ENCODE measurements at regions not wholly inside any gene's neighbourhood (a gene's known extent, or its start where the extent isn't known, plus 50 kb on each side); places are given as distances from the start of the nearest gene placed in this dataset.

- 49 to 50% methylated on average over 1 of the region's 1 CpG for WGBS, 2 donors
- no peak overlapping the region for H3K4me3 ChIP-seq
- intact Hi-C loops (cut with DNase I): no loop called here
- no peaks in the 10 kb centered on the region for H3K9me3 ChIP-seq
- H3K4me1 ChIP-seq: peaks cover 9 to 19% (median 15%) of the 10 kb centered on the region in 3 donors
- ATAC-seq (peak; percentile 71 to 88 (median 86)), DNase-seq (no peak), FAIRE-seq (peak; percentile 85)
- H3K36me3 ChIP-seq: no peaks in the 10 kb centered on the region
- peak overlapping the region in 3 of 4 donors; percentile 6 to 30 (median 11) for H3K27ac ChIP-seq
- H3K27me3 ChIP-seq: no peaks in the 10 kb centered on the region
- TF ChIP-seq CTCF (IDR thresholded peaks at IDR 0.05): no peak
Observed at GRCh38 chr3:165133188-165133899, 55.0 kb upstream of the SI start.

- FAIRE-seq: no peak
- intact Hi-C loops (cut with DNase I): no loop called here
- H3K9me3 ChIP-seq: no peaks in the 10 kb centered on the region
- no peak overlapping the region for H3K4me3 ChIP-seq
- no peak for DNase-seq
- H3K36me3 ChIP-seq: no peaks in the 10 kb centered on the region
- ATAC-seq: peak; percentile 52 to 65 (median 64)
- TF ChIP-seq CTCF (IDR thresholded peaks at IDR 0.05): no peak
- peaks cover 9 to 19% (median 15%) of the 10 kb centered on the region in 3 donors for H3K4me1 ChIP-seq
- H3K27me3 ChIP-seq: no peaks in the 10 kb centered on the region
- no peak overlapping the region for H3K27ac ChIP-seq
- 29 to 33% methylated on average over 2 of the region's 2 CpGs for WGBS, 2 donors
Observed at GRCh38 chr3:165130708-165131107, 52.4 kb upstream of the SI start.

- intact Hi-C loops (cut with DNase I): no loop called here
- Histone ChIP-seq H3K27ac (no peak overlapping the region), H3K27me3 (no peaks in the 10 kb centered on the region), H3K4me1 (peaks cover 9 to 15% (median 15%) of the 10 kb centered on the region in 3 donors), H3K36me3 (no peaks in the 10 kb centered on the region), H3K9me3 (no peaks in the 10 kb centered on the region), H3K4me3 (no peak overlapping the region)
- FAIRE-seq (no peak), DNase-seq (no peak), ATAC-seq (no peak)
- WGBS, 2 donors: 16 to 30% methylated on average over 1 of the region's 1 CpG
- TF ChIP-seq CTCF (IDR thresholded peaks at IDR 0.05): no peak
Observed at GRCh38 chr3:165128544-165128943, 50.2 kb upstream of the SI start.

Measured in pancreas (tissue), 10 donors.